Progenitor cell of endocrine pancreas (in vitro differentiated cells): ENCODE measurements at regions not wholly inside any gene's neighbourhood (a gene's known extent, or its start where the extent isn't known, plus 50 kb on each side); places are given as distances from the start of the nearest gene placed in this dataset.
"Not testable (repeated sequence)": the region's sequence is repeated elsewhere in the genome, so short reads cannot be mapped to it uniquely, and the experiment has no call there.

Source experiments
- DNase-seq: peaks from one replicate; pipeline ENCODE4 v3.0.0; 2021; ENCODE audit warnings: low spot score; ENCODE audit not compliant: unreplicated experiment
- H3K27ac Mint-ChIP-seq: 2 replicates; pipeline ENCODE4 v1.8.0; 2021; ENCODE audit warnings: mild to moderate bottlenecking, moderate library complexity, mixed read lengths
- H3K27me3 Mint-ChIP-seq: 2 replicates; pipeline ENCODE4 v1.8.0; 2021; ENCODE audit warnings: mixed read lengths
- H3K36me3 Mint-ChIP-seq: 2 replicates; pipeline ENCODE4 v1.8.0; 2022; ENCODE audit warnings: mixed read lengths; ENCODE audit not compliant: insufficient read depth
- H3K4me1 Mint-ChIP-seq: 2 replicates; pipeline ENCODE4 v1.8.0; 2021; ENCODE audit warnings: low read depth, mixed read lengths
- H3K4me3 Mint-ChIP-seq: 2 replicates; pipeline ENCODE4 v1.8.0; 2021; ENCODE audit warnings: low read depth, mild to moderate bottlenecking, moderate library complexity, mixed read lengths
- H3K9me3 Mint-ChIP-seq: 2 replicates; pipeline ENCODE4 v1.8.0; 2021; ENCODE audit warnings: low read depth, mixed read lengths
- TF ChIP-seq, protein P1 (sequence below): fragments of 200-600 bp; sonication (generic); IDR thresholded peaks from one replicate; pipeline ENCODE4 v1.5.0; 2021; ENCODE audit warnings: antibody characterized with exemption, mild to moderate bottlenecking; ENCODE audit not compliant: unreplicated experiment

DNA sequence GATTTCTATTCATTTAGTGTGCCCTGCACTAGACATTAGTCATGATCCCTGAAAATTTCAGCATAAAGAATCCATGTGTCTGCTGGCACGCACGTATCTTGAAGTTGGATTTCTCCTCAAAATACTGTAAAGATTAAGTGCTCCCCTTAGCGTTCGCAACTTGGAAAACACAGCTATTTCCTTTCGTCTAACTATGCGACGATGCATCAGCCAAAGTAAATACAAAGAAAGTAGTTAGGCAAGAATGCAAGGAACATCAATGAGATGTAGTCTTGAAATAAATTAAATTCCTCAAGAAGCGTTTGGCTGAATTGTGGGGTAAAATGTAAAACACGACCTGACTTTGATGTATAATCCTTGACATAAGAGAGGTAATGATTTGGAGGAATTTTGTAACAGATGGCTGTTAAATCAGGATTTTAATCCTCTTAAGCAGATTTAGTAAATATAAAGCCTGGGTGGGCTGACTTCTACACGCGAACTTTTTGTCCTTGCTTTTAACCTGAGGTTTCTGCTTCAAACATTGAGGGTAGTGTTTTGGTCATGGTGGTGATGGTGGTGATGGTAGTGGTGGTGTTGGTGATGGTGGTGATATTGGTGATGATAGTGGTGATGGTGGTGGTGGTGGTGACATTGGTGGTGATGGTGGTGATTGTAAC, 88.2 kb downstream of the FOXF2 start:
- TF ChIP-seq, protein P1, sequence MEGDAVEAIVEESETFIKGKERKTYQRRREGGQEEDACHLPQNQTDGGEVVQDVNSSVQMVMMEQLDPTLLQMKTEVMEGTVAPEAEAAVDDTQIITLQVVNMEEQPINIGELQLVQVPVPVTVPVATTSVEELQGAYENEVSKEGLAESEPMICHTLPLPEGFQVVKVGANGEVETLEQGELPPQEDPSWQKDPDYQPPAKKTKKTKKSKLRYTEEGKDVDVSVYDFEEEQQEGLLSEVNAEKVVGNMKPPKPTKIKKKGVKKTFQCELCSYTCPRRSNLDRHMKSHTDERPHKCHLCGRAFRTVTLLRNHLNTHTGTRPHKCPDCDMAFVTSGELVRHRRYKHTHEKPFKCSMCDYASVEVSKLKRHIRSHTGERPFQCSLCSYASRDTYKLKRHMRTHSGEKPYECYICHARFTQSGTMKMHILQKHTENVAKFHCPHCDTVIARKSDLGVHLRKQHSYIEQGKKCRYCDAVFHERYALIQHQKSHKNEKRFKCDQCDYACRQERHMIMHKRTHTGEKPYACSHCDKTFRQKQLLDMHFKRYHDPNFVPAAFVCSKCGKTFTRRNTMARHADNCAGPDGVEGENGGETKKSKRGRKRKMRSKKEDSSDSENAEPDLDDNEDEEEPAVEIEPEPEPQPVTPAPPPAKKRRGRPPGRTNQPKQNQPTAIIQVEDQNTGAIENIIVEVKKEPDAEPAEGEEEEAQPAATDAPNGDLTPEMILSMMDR, result no peak

DNA sequence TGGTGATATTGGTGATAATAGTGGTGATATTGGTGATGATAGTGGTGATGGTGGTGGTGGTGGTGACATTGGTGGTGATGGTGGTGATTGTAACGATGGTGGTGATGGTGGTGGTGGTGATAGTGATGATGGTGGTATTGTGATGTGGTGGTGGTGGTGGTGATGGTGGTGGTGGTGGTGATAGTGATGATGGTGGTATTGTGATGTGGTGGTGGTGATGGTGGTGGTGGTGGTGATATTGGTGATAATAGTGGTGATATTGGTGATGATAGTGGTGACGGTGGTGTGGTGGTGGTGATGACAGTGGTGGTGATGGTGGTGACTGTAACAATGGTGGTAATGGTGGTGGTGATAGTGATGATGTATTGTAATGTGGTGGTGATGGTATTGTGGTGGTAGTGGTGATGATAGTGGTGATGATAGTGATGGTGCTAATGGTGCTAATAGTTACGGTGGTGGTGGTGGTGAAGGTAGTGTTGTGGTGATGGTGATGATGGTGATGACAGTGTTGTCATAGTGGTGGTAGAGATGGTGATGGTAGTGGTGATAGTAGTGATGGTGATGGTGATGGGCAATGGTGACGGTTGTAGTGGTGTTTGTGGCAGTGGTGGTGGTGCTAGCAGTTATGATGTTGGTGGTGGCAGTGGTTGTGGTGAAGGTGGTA, 88.9 kb downstream of the FOXF2 start:
- DNase-seq, H3K4me1 Mint-ChIP-seq, H3K4me3 Mint-ChIP-seq, H3K27ac Mint-ChIP-seq, H3K36me3 Mint-ChIP-seq, H3K9me3 Mint-ChIP-seq, H3K27me3 Mint-ChIP-seq: not testable (repeated sequence)

More for the DNA sequence above, 88.2 kb downstream of the FOXF2 start:
- Mint-ChIP-seq H3K4me3 (no peak overlapping the region), H3K27ac (no peak overlapping the region), H3K4me1 (no peaks in the 10 kb centered on the region), H3K9me3 (peaks cover 5% of the 10 kb centered on the region), H3K36me3 (no peaks in the 10 kb centered on the region), H3K27me3 (no peaks in the 10 kb centered on the region)
- DNase-seq, result no peak

DNA sequence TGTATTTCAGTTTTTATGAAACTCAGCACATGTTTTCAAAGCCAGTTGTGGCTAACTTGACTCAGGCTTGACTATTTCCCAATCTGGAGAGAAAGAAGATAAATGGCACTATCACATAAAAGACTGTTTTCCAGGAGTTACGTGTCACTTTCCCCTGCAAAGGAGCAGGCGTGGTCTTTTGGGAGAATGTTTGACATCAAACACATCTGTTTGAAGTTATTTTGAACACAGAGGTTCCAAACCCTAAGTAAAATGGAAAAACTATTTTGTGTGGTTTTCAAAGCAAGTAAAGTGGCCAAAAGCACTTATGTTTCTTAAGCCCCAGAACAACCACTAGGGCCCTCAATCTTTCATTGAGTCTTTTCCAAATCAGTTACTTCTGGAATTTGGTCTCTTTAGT, 89.7 kb downstream of the FOXF2 start:
- TF ChIP-seq, protein P1, result no peak
- H3K4me1 Mint-ChIP-seq, result no peaks in the 10 kb centered on the region
- H3K27me3 Mint-ChIP-seq, result peaks cover 4% of the 10 kb centered on the region
- no peaks in the 10 kb centered on the region for H3K36me3 Mint-ChIP-seq
- no peak overlapping the region for H3K27ac Mint-ChIP-seq
- H3K9me3 Mint-ChIP-seq, result peaks cover 5% of the 10 kb centered on the region
- no peak for DNase-seq
- H3K4me3 Mint-ChIP-seq, result no peak overlapping the region

DNA sequence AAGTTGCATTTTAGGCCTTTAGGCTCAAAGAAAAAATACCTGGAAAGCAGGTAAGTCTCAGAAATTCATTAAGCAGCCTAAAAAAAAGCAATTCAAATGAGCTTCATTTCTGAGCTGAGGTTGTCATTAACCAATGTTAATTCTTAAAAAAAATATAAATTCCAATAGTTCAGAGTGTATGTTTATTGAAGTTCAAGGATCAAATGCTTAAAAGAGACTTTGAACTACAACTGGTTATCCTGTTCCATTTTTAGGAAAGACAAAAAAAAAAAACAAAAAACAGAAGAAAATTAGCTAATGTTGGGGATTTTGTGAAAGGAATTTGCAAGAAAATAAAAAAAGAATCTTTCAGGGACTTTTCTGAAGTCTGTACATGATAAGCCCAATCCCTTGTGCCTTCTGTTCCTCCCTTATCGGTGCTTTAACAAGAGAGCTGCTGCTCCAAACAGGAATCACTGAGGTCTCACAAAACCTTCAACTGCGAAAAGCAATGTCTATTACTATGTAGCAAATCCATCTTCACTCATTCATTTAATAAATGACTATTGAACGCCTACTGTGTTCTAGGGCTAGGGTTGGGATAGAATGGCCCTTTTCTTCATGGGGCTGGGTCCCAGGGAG, 90.3 kb downstream of the FOXF2 start:
- TF ChIP-seq, protein P1, result no peak
- Mint-ChIP-seq H3K27me3 (peaks cover 4% of the 10 kb centered on the region), H3K4me3 (no peak overlapping the region), H3K9me3 (peaks cover 5% of the 10 kb centered on the region), H3K4me1 (no peaks in the 10 kb centered on the region), H3K36me3 (no peaks in the 10 kb centered on the region), H3K27ac (no peak overlapping the region)
- DNase-seq, result no peak

DNA sequence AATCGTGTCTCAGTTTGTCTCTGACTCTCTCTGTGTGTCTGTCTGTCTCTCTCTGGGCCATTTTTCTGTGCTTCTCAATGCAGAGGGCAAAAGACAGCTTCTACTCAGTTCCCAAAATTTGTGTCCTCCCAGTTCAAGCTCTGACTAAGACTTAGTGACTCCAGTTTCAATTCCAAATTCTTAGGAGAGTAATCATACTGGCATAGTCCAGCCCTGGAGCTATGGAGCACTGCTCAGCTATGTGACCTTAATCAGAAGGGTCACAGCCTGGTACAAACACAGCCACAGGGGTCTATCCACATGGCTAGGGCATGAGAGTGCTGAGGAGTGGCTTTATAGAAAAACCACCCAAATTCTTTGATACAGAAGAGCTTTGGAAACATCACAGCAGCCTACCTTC, 91.9 kb downstream of the FOXF2 start:
- Mint-ChIP-seq H3K27ac (no peak overlapping the region), H3K4me1 (no peaks in the 10 kb centered on the region), H3K27me3 (peaks cover 4% of the 10 kb centered on the region), H3K4me3 (no peak overlapping the region), H3K36me3 (no peaks in the 10 kb centered on the region), H3K9me3 (peaks cover 5% of the 10 kb centered on the region)
- no peak for DNase-seq
- TF ChIP-seq, protein P1, result no peak
